HEK293 (cell line): ENCODE measurements at regions not wholly inside any gene's neighbourhood (a gene's known extent, or its start where the extent isn't known, plus 50 kb on each side); places are given as distances from the start of the nearest gene placed in this dataset.

Source experiments
- CTCF ChIA-PET: fragments of 350-600 bp; formaldehyde crosslinking; extraction: SDS; loops from one replicate; lab custom pipeline; 2021; ENCODE audit warnings: antibody characterized with exemption; lab: Yijun Ruan, JAX
- POLR2A ChIA-PET: fragments of 300-600 bp; formaldehyde crosslinking; extraction: SDS; loops from one replicate; lab custom pipeline; 2020; ENCODE audit warnings: antibody characterized with exemption, inconsistent platforms; lab: Yijun Ruan, JAX
- H3K27ac ChIP-seq: fragments of 200-500 bp; sonication (Bioruptor generic); 2 replicates; pipeline ENCODE4 v1.5.1; 2014; ENCODE audit warnings: low read depth, low read length, control low read depth, inconsistent platforms; ENCODE audit errors: extremely low read depth
- H3K36me3 ChIP-seq, 2 experiments: fragments of 200-500 bp in 1 of 2; sonication (Bioruptor generic) in 1 of 2; 1 replicate in 1 of 2; 2 replicates in 1 of 2; pipeline ENCODE4 v1.5.1; 2014 to 2017; ENCODE audit warnings: inconsistent platforms in 2 of 2, low read length in 2 of 2; ENCODE audit not compliant: control insufficient read depth in 2 of 2, insufficient read depth in 1 of 2
- H3K4me1 ChIP-seq: fragments of 200-500 bp; sonication (Bioruptor generic); 2 replicates; pipeline ENCODE4 v1.5.1; 2014; ENCODE audit warnings: mild to moderate bottlenecking, low read length, inconsistent platforms; ENCODE audit not compliant: control insufficient read depth, insufficient read depth
- H3K4me3 ChIP-seq: 2 replicates; pipeline ENCODE4 v1.5.1; 2011; ENCODE audit warnings: low read depth, mild to moderate bottlenecking, control low read depth, low read length, moderate library complexity
- H3K9me3 ChIP-seq: fragments of 200-500 bp; sonication (Bioruptor generic); 2 replicates; pipeline ENCODE4 v1.5.1; 2014; ENCODE audit warnings: low read depth, low read length, inconsistent platforms; ENCODE audit not compliant: control insufficient read depth, insufficient read depth
- BCL11A ChIP-seq: fragments of 450-650 bp; formaldehyde crosslinking; IDR thresholded peaks from 2 replicates; pipeline ENCODE4 v1.5.1; 2016; ENCODE audit warnings: low read depth, missing biosample characterization, missing genetic modification characterization
- MZF1 ChIP-seq: fragments of 450-650 bp; formaldehyde crosslinking; IDR thresholded peaks from 2 replicates; pipeline ENCODE4 v1.5.1; 2017; ENCODE audit warnings: missing biosample characterization, missing genetic modification characterization, borderline replicate concordance
- PRDM1 ChIP-seq: fragments of 450-650 bp; formaldehyde crosslinking; IDR thresholded peaks from 2 replicates; pipeline ENCODE4; 2016; ENCODE audit warnings: missing biosample characterization, missing genetic modification characterization
- YY2 ChIP-seq: fragments of 450-650 bp; formaldehyde crosslinking; IDR thresholded peaks from 2 replicates; pipeline ENCODE4 v1.5.1; 2016; ENCODE audit warnings: missing biosample characterization, missing genetic modification characterization
- ZNF19 ChIP-seq: fragments of 450-650 bp; formaldehyde crosslinking; IDR thresholded peaks from 2 replicates; pipeline ENCODE4; 2016; ENCODE audit warnings: missing biosample characterization, missing genetic modification characterization, low read depth
- ZNF211 ChIP-seq: fragments of 450-650 bp; formaldehyde crosslinking; IDR thresholded peaks from 2 replicates; pipeline ENCODE4 v1.5.1; 2016; ENCODE audit warnings: low read depth, missing biosample characterization, missing genetic modification characterization
- ZNF473 ChIP-seq: fragments of 450-650 bp; formaldehyde crosslinking; IDR thresholded peaks from 2 replicates; pipeline ENCODE4 v1.5.1; 2017; ENCODE audit warnings: missing biosample characterization, missing genetic modification characterization
- ZNF513 ChIP-seq: fragments of 450-650 bp; IDR thresholded peaks from 2 replicates; pipeline ENCODE4 v1.5.1; 2018; ENCODE audit warnings: missing biosample characterization, missing genetic modification characterization
- ZNF544 ChIP-seq: fragments of 450-650 bp; formaldehyde crosslinking; IDR thresholded peaks from 2 replicates; pipeline ENCODE4 v1.5.0; 2017; ENCODE audit warnings: missing biosample characterization, missing genetic modification characterization
- ZNF623 ChIP-seq: fragments of 450-650 bp; formaldehyde crosslinking; IDR thresholded peaks from 2 replicates; pipeline ENCODE4 v1.5.1; 2016; ENCODE audit warnings: missing biosample characterization, missing genetic modification characterization
- ZNF830 ChIP-seq: fragments of 450-650 bp; IDR thresholded peaks from 2 replicates; pipeline ENCODE4 v1.5.0; 2018; ENCODE audit warnings: missing biosample characterization, missing genetic modification characterization, low read depth, mild to moderate bottlenecking, moderate library complexity
- ZNF843 ChIP-seq: fragments of 450-650 bp; formaldehyde crosslinking; IDR thresholded peaks from 2 replicates; pipeline ENCODE4 v1.5.1; 2016; ENCODE audit warnings: missing biosample characterization, missing genetic modification characterization
- ZSCAN4 ChIP-seq: fragments of 450-650 bp; formaldehyde crosslinking; IDR thresholded peaks from 2 replicates; pipeline ENCODE4 v1.5.1; 2017; ENCODE audit warnings: missing biosample characterization, missing genetic modification characterization
- TF ChIP-seq, protein P1 (sequence below): fragments of 450-650 bp; formaldehyde crosslinking; conservative IDR thresholded peaks from 2 replicates; pipeline ENCODE4 v1.5.1; 2016; ENCODE audit warnings: low read depth, missing biosample characterization, missing genetic modification characterization
- TF ChIP-seq, protein P2 (sequence below): fragments of 450-650 bp; formaldehyde crosslinking; IDR thresholded peaks from 2 replicates; pipeline ENCODE4 v1.5.1; 2017; ENCODE audit warnings: missing biosample characterization, mild to moderate bottlenecking, missing genetic modification characterization, moderate library complexity

DNA sequence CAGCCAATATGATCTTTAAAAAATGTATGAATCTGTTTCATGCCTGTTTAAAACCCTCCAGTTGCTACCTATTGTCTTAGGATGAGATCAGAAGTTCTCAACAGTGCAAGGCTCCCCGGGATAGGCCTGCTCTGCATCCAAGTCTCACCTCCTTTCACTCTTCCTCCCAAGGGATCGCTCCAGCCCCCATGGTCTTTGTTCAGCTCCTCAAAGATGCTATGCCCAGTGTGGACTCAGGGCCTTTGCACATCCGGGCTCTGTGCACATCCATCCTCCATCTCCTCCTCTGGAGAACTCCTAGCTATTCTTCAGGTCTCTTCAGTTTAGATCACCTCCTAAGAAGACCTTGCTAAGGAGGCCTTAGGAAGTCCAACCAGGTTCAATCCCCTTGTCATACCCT is 82.7 kb upstream of the LEP start:
- Histone ChIP-seq H3K27ac (no peak overlapping the region), H3K4me3 (no peak overlapping the region), H3K4me1 (no peaks in the 10 kb centered on the region), H3K9me3 (no peaks in the 10 kb centered on the region), H3K36me3 (no peaks in the 10 kb centered on the region)
- ChIA-PET CTCF (no interaction called here), POLR2A (no interaction called here)
- TF ChIP-seq YY2 (tag by site-specific recombination) (no peak), ZNF623 (tag by site-specific recombination) (peak; percentile 61)

DNA sequence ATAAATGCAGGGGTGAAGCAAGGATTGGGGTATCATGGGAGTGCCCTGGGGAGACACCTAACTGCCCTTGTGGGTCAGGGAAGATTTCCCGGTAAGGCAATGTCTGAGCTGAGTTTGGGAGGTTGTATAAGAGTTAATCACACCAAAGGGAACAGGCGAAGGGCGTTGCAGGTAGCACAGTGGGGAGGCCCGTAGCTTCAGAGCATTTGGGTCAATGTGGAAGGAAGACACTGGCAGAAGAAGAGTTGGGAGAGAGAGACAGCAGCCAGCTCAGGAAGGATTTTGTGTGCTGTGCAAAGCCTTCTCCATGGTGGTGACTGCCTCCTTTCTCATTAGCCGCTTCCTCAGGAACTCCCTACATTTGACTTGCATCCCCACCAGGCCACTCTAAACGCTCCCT is 80.8 kb upstream of the LEP start:
- TF ChIP-seq ZNF19 (tag by site-specific recombination) (no peak), MZF1 (tag by site-specific recombination) (no peak), ZNF843 (no peak), ZSCAN4 (tag by site-specific recombination) (no peak), ZNF513 (tag by site-specific recombination) (no peak), ZNF473 (tag by site-specific recombination) (no peak), ZNF544 (tag by site-specific recombination) (no peak), BCL11A (no peak), ZNF830 (tag by site-specific recombination) (no peak), ZNF211 (no peak), PRDM1 (tag by site-specific recombination) (no peak), ZNF623 (tag by site-specific recombination) (no peak)
- TF ChIP-seq, protein P1, sequence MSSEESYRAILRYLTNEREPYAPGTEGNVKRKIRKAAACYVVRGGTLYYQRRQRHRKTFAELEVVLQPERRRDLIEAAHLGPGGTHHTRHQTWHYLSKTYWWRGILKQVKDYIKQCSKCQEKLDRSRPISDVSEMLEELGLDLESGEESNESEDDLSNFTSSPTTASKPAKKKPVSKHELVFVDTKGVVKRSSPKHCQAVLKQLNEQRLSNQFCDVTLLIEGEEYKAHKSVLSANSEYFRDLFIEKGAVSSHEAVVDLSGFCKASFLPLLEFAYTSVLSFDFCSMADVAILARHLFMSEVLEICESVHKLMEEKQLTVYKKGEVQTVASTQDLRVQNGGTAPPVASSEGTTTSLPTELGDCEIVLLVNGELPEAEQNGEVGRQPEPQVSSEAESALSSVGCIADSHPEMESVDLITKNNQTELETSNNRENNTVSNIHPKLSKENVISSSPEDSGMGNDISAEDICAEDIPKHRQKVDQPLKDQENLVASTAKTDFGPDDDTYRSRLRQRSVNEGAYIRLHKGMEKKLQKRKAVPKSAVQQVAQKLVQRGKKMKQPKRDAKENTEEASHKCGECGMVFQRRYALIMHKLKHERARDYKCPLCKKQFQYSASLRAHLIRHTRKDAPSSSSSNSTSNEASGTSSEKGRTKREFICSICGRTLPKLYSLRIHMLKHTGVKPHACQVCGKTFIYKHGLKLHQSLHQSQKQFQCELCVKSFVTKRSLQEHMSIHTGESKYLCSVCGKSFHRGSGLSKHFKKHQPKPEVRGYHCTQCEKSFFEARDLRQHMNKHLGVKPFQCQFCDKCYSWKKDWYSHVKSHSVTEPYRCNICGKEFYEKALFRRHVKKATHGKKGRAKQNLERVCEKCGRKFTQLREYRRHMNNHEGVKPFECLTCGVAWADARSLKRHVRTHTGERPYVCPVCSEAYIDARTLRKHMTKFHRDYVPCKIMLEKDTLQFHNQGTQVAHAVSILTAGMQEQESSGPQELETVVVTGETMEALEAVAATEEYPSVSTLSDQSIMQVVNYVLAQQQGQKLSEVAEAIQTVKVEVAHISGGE (tag by site-specific recombination) = no peak
- TF ChIP-seq, protein P2, sequence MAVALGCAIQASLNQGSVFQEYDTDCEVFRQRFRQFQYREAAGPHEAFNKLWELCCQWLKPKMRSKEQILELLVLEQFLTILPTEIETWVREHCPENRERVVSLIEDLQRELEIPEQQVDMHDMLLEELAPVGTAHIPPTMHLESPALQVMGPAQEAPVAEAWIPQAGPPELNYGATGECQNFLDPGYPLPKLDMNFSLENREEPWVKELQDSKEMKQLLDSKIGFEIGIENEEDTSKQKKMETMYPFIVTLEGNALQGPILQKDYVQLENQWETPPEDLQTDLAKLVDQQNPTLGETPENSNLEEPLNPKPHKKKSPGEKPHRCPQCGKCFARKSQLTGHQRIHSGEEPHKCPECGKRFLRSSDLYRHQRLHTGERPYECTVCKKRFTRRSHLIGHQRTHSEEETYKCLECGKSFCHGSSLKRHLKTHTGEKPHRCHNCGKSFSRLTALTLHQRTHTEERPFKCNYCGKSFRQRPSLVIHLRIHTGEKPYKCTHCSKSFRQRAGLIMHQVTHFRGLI (tag by site-specific recombination) = no peak
- H3K9me3 ChIP-seq = no peaks in the 10 kb centered on the region
- H3K4me1 ChIP-seq = no peaks in the 10 kb centered on the region
- H3K27ac ChIP-seq = no peak overlapping the region
- ChIA-PET CTCF (interaction anchor here (0.6 to 1.6 kb wide), 2 partner anchors 48 to 179 kb away, joined by 4 to 9 read pairs; no protein-coding TSS in a partner anchor), POLR2A (interaction anchor here (0.6 kb wide), 1 partner anchor 26 kb away, joined by 3 read pairs; no protein-coding TSS in a partner anchor)
- H3K36me3 ChIP-seq = no peaks in the 10 kb centered on the region
- H3K4me3 ChIP-seq = no peak overlapping the region
